Mucosa of rectum (tissue), 2 donors: ENCODE measurements at regions not wholly inside any gene's neighbourhood (a gene's known extent, or its start where the extent isn't known, plus 50 kb on each side); places are given as distances from the start of the nearest gene placed in this dataset.

Experiments used
- H3K27ac ChIP-seq, 2 donors: one replicate each; pipeline ENCODE4 v1.7.0; 2013; ENCODE audit warnings: inconsistent platforms in 2 of 2, low read depth in 2 of 2, low read length in 2 of 2
- H3K27me3 ChIP-seq, 2 donors: one replicate each; pipeline ENCODE4 v1.7.0; 2013; ENCODE audit warnings: low read length in 2 of 2; ENCODE audit not compliant: control insufficient read depth in 2 of 2, insufficient read depth in 2 of 2
- H3K36me3 ChIP-seq, 2 donors: one replicate each; pipeline ENCODE4 v1.7.0; 2013; ENCODE audit warnings: low read length in 2 of 2; ENCODE audit not compliant: control insufficient read depth in 2 of 2, insufficient read depth in 2 of 2
- H3K4me1 ChIP-seq, 2 donors: one replicate each; pipeline ENCODE4 v1.7.0; 2013; ENCODE audit warnings: low read length in 2 of 2, mild to moderate bottlenecking in 1 of 2; ENCODE audit not compliant: control insufficient read depth in 2 of 2, insufficient read depth in 2 of 2
- H3K4me3 ChIP-seq, 2 donors: one replicate each; pipeline ENCODE4 v1.7.0; 2013; ENCODE audit warnings: low read length in 2 of 2
- H3K9ac ChIP-seq, 2 donors: one replicate each; pipeline ENCODE4 v1.7.0; 2013; ENCODE audit warnings: low read length in 2 of 2, low read depth in 1 of 2, mild to moderate bottlenecking in 1 of 2
- H3K9me3 ChIP-seq, 2 donors: one replicate each; pipeline ENCODE4 v1.7.0; 2013; ENCODE audit warnings: low read length in 2 of 2; ENCODE audit not compliant: control insufficient read depth in 2 of 2
- donor health status: healthy.
- donor health status: Normal muscosa, but diverticular disease.

DNA sequence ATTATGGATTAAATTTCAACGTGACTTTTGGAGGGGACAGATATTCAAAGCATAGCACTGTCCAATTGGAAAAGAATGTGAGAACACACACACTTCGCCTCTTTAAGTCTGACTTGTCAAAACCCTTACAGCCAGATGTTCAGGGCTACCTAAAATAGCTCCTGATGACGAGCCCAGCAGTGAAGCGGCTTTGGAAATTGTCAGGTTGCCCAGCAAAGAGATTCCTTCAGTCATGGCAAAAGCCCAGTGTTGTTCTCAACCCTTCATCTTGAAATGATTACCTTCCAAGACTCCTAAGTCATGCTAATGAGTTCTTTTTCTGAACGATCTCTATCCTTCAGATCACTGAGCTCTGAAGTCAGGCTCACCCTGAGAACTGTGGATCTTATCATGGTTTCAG, 436.6 kb downstream of the LRATD1 start:
- Histone ChIP-seq H3K9me3 (no peaks in the 10 kb centered on the region), H3K4me3 (no peak overlapping the region), H3K4me1 (no peaks in the 10 kb centered on the region), H3K36me3 (no peaks in the 10 kb centered on the region), H3K9ac (no peak overlapping the region), H3K27me3 (no peaks in the 10 kb centered on the region), H3K27ac (no peak overlapping the region)

DNA sequence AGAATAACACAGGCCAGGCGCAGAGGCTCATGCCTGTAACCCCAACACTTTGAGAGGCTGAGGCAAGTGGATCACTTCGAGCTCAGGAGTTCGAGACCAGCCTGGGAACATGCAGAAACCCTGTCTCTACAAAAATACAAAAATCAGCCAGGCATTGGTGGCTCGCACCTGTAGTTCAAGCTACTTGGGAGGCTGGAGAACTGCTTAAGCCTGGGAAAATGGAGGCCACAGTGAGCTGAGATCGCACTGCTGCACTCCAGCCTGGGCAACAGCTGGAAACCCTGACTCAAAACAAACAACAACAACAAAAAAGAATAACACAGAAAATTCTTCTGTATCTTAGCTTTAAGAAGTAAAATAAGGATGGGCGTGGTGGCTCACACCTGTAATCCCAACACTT, 440.3 kb downstream of the LRATD1 start:
- H3K4me1 ChIP-seq: no peaks in the 10 kb centered on the region
- no peaks in the 10 kb centered on the region for H3K9me3 ChIP-seq

DNA sequence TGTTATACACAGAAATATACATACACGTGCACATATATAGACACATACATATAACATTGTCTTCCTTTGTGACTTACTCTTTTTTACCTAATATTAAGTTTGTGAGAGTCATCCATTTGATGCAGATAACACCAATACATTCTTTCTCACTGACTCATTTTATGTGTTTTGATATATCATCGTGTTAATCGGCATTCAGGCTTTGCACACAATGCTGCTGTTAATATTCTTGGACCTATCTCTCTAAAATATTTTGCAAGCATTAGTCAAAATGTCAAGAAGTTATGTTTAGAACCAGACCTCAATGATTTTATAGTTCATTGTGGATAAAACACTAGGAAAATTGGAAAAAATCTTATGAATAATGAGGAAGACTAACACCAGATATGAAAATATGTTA, 441.1 kb downstream of the LRATD1 start:
- H3K4me1 ChIP-seq: no peaks in the 10 kb centered on the region
- H3K27ac ChIP-seq: no peak overlapping the region
- H3K9ac ChIP-seq: no peak overlapping the region
- no peaks in the 10 kb centered on the region for H3K36me3 ChIP-seq
- H3K27me3 ChIP-seq: no peaks in the 10 kb centered on the region
- H3K9me3 ChIP-seq: no peaks in the 10 kb centered on the region
- no peak overlapping the region for H3K4me3 ChIP-seq

More for the DNA sequence above, 440.3 kb downstream of the LRATD1 start:
- Histone ChIP-seq H3K9ac (no peak overlapping the region), H3K36me3 (no peaks in the 10 kb centered on the region), H3K4me3 (no peak overlapping the region), H3K27ac (no peak overlapping the region), H3K27me3 (no peaks in the 10 kb centered on the region)

DNA sequence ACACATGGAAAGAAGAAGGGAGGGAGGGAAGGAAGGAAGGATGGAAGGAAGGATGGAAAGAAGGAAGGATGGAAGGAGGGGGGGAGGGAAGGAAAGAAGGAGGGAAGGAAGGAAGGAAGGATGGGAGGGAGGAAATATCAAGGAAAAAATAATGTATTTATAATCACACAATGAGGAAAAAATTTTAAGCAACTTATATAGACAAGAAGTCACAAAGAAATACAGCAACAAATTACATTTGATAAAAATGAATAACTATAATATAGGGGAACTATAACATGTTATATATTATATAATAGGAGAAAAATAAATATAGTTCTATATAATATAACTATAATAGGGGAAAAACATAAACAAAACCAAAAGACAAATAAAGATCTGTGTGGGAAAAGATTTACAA, 441.8 kb downstream of the LRATD1 start:
- no peaks in the 10 kb centered on the region for H3K36me3 ChIP-seq
- no peak overlapping the region for H3K9ac ChIP-seq
- no peak overlapping the region for H3K27ac ChIP-seq
- no peak overlapping the region for H3K4me3 ChIP-seq
- no peaks in the 10 kb centered on the region for H3K4me1 ChIP-seq
- H3K9me3 ChIP-seq: no peaks in the 10 kb centered on the region
- no peaks in the 10 kb centered on the region for H3K27me3 ChIP-seq

DNA sequence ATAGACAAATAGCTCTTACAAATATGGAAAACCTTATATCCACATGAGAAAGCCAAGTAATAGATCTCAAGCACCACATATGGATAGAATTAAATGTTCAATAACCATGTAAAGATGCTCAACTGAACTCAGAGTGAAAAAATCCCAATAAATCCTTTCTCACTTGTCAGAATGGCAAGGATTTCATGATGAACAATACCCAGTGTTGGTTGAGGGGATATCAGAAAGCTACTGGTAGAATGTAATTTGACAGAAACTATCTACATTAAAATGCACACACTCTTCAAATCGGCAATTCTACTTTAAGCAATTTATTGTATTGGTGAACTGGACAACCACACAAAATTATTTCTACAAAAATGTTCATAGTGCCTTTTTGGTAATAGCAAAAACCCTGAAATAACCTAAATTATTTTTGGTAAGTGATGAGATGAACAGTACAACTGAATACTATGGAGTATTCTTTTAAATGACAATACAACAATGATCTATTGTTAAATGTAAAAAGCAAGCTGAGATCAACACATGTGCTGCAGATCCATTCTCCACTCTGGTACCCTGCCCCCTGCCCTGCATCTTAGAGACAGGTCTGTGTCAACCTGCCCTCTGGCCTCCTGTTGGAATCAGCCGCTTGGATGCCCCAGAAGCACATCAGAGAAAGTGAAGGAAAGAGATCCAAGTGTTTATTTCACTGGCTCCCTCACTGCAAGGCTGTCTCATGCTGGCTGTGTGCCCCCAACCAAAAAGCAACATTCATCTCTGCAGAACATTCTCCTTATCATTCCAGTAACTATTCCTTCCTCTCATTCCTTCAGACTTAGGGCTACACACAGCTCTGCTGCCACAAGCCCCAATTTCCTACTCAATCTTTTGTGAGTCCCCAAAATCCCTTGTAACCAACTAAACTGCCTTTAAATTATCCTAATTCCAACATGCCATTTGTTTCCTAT, 442.5 kb downstream of the LRATD1 start:
- no peaks in the 10 kb centered on the region for H3K27me3 ChIP-seq
- no peak overlapping the region for H3K27ac ChIP-seq
- H3K9ac ChIP-seq: no peak overlapping the region
- H3K4me3 ChIP-seq: no peak overlapping the region
- H3K4me1 ChIP-seq: no peaks in the 10 kb centered on the region
- H3K9me3 ChIP-seq: no peaks in the 10 kb centered on the region
- H3K36me3 ChIP-seq: no peaks in the 10 kb centered on the region

DNA sequence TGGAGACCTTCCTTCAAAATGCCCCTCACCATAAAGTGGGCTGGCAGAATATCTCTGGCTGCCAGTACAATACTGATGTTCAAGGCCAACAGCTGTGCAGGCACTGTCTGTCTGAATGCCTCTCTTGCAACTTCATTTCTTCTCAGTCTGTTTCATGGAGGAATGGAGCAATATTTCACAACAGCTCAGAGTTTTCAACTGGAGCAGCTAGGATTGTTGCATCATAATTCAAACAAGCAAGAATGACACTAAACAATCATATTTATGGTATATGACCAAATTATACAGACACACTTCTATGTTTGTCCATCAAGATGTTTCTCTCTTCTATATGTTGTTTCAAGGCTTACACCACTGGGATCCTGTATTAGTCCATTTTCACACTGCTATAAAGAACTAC, 444.2 kb downstream of the LRATD1 start:
- no peaks in the 10 kb centered on the region for H3K9me3 ChIP-seq
- no peak overlapping the region for H3K9ac ChIP-seq
- H3K27ac ChIP-seq: no peak overlapping the region
- H3K4me3 ChIP-seq: no peak overlapping the region
- H3K36me3 ChIP-seq: no peaks in the 10 kb centered on the region
- no peaks in the 10 kb centered on the region for H3K27me3 ChIP-seq
- no peaks in the 10 kb centered on the region for H3K4me1 ChIP-seq

DNA sequence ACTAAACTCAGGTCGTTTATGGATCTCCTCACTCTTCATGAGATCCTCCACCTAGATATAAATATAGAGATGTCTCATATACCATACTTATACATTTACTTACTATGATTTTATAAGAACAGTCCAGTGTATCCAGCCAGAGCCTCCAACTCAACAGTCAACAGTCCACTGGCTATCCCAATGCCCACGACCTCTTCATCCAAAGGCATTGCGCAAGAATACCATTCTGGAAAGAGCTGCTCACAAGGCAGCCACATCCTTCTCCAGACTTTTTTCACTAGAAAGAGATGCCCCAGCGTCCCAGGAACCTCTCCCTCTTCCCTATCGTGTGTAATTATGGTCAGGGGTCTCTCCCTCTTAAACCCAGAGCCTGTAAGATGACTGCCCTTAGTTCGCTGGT, 448.8 kb downstream of the LRATD1 start:
- no peaks in the 10 kb centered on the region for H3K36me3 ChIP-seq
- H3K27me3 ChIP-seq: no peaks in the 10 kb centered on the region
- no peak overlapping the region for H3K27ac ChIP-seq
- H3K9me3 ChIP-seq: no peaks in the 10 kb centered on the region
- H3K4me1 ChIP-seq: no peaks in the 10 kb centered on the region
- no peak overlapping the region for H3K4me3 ChIP-seq
- no peak overlapping the region for H3K9ac ChIP-seq

DNA sequence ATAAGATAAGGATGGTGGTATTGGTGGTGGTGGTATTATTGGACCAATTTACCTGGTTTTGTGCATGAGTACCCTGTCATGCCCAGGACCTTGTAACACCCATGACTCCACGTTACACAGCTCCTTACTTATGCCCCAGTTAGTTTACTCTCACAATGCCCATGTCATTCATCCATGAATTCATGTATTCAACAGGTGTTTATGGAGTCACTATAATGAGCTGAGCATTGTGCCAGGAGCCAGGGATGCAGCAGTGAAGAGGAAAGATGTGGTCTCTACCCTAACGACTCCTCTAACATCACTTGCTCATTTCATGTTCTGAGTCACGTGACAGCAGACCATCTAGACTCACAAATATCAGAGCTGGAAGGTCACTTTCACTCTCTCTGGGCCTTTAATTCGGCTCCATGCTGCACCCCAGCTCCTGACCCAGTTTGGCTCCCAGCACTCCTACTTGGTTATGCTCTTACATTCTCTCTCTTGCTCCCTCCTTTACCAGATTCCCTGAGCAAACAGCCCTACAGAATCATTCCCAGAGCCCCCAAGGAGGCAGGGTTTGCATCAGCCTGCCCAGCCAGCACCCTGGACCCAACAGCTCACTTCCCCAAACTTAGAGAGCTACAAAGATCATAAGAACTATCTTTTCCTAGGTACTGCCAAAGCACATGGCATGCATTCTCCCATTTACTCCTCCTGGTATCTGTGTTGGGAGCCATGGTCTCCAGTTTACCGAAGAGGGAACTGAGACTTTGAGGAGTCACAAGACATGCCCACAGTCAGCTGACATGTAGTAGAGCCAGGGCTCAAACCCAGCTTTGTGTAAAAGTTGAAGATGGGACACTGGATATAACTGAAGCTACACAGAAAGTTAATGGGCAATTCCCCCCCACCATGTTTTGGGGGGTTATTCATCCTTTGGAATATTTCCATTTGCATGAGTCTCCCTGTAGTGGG, 449.9 kb downstream of the LRATD1 start:
- Histone ChIP-seq H3K4me3 (no peak overlapping the region), H3K9ac (no peak overlapping the region), H3K9me3 (no peaks in the 10 kb centered on the region), H3K27ac (no peak overlapping the region), H3K36me3 (no peaks in the 10 kb centered on the region), H3K27me3 (no peaks in the 10 kb centered on the region), H3K4me1 (no peaks in the 10 kb centered on the region)

DNA sequence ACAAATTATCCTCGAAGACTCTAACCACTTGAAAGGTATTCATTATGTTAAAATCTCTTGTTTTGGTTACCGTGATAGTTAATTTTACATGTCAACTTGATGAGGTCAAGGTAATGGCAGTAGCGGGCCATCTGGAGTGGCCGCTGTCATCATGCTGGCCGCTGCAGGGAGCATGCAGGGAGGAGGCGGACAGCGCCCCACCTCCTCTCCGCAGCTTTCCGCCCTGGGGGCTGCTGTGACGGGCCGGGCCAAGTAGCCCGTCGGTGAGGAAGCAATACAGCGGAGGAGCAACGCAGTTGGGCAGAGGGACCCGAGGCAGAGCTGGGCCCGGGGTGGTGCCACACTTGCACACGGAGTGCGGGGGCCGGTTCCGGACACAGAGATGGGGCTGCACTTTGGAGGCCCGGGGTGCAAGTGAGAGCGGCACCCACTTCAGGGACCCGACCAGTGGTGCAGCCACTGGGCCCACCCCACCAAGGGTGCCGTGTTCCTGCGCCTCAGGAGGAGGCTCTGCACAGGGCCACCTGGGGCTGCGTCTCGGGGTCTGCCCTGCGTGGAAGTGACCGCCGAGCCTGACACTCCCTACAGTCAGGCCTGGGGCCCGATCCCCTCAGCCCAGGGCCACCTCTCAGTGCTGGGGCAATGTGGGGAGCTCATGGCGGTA, 452.4 kb downstream of the LRATD1 start:
- H3K4me1 ChIP-seq: no peaks in the 10 kb centered on the region
- H3K27ac ChIP-seq: no peak overlapping the region

More for the DNA sequence above, 452.4 kb downstream of the LRATD1 start:
- Histone ChIP-seq H3K27me3 (no peaks in the 10 kb centered on the region), H3K36me3 (no peaks in the 10 kb centered on the region), H3K9me3 (no peaks in the 10 kb centered on the region), H3K9ac (no peak overlapping the region), H3K4me3 (no peak overlapping the region)
